ENCODE measurements at regions not wholly inside any gene's neighbourhood (a gene's known extent, or its start where the extent isn't known, plus 50 kb on each side); places are given as distances from the start of the nearest gene placed in this dataset.
"Not testable (repeated sequence)": the region's sequence is repeated elsewhere in the genome, so short reads cannot be mapped to it uniquely, and the experiment has no call there.

- DNase-seq = peak; percentile 7
These were observed 50.7 kb upstream of the DIAPH3 start for GRCh38 chr13:60214213-60215055.

DNA sequence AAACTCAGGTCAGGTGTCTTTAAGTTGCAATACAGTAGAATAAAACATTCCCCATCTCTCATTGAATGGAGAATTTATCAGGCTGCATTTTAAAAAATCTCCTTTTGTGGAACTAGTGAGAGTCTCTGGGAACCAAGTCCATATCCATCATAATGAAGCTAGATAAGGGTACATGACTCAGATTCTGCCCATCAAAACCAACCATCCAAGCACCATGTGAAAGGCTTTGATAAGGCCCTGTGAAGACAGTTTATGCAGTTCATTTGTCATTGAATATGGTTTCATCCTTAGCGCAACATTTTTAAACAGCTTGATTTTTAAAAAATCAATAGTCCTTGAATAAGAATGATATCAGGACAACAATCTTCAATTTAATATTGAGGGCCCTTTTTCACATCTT, 56.3 kb upstream of the DIAPH3 start:
- DNase-seq = no peak

GRCh38 chr13:60221581-60221980, 57.9 kb upstream of the DIAPH3 start:
- DNase-seq = no peak

- DNase-seq = peak; percentile 15
These were observed 62.8 kb upstream of the DIAPH3 start for GRCh38 chr13:60226507-60226906.

- DNase-seq = no peak
These were observed 63.4 kb upstream of the DIAPH3 start for GRCh38 chr13:60227158-60227557.

DNA sequence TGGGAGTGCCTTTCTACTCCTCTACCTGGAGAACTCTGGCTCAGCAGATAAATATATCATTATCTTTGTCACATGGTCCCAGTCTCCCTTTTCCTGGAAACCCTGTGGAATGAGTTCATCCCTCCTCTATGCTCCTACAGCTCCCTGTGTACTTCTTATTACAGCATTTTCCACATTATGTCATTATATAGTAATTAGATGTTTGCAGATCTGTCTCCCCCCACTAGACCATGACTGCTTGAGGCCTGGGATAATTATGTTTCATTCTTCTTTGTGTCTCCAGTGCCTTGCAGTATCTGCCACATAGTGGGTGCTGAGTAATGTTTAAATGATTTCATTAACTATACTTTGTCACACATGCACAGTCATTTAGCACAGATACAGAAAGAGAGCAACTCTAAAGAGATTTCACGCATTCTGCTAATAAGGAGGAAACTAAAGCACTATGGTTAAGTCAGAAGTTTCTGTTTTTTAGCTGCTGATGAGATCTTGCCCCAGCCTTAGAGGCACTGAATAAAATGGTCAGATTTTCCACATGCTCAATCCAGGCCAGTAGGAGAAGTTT, 66.1 kb upstream of the DIAPH3 start:
- DNase-seq = peak; percentile 37

DNA sequence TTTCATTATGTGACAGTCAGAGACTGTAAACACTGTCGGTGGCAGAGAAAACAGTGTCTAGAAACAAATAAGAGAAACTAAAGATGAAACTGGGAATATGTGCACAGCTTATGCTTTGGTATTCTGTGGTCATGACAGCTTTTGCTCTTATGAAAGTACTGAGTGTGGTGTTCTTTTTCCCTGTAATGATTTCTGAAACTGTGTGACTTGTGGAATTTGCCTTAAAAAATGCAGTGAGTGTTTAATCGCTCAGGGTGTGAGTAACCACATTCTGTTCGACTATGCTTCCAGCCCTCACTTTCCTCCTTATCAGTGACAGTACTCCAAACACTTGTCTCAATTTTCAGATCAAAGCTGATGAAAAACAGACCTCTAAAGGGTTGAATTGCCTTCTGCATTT, 66.9 kb upstream of the DIAPH3 start:
- DNase-seq = peak; percentile 47

GRCh38 chr13:60242043-60242595, 78.4 kb upstream of the DIAPH3 start:
- DNase-seq = no peak

DNA sequence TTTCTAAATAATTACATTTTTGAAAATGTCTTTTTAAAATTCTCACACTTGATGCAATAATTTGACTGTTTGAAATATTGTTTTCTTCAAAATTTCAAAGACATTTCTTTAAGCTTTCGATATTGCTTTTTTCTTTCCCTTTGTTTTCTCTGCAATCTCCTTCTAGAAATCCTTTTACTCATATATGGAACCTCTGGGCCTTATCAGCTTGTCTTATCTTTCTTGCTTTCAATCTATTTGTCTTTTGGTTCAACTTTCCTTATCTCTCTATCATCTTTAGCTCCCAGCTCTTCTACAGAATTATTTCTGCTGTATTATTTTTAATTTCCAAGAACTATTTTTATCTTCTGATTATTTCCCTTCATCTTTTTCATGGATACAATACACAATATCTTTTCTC, 80.7 kb upstream of the DIAPH3 start:
- no peak for DNase-seq

DNA sequence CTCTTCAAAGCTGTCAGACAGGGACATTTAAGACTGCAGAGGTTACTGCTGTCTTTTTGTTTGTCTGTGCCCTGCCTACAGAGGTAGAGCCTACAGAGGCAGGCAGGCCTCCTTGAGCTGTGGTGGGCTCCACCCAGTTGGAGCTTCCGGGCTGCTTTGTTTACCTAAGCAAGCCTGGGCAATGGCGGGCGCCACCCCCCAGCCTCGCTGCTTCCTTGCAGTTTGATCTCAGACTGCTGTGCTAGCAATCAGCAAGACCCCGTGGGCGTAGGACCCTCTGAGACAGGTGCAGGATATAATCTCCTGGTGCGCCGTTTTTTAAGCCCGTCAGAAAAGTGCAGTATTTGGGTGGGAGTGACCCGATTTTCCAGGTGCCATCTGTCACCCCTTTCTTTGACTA, 87.7 kb upstream of the DIAPH3 start:
- not testable (repeated sequence) for DNase-seq

- DNase-seq = no peak
These were observed 94.6 kb upstream of the DIAPH3 start for GRCh38 chr13:60258349-60258748.

DNA sequence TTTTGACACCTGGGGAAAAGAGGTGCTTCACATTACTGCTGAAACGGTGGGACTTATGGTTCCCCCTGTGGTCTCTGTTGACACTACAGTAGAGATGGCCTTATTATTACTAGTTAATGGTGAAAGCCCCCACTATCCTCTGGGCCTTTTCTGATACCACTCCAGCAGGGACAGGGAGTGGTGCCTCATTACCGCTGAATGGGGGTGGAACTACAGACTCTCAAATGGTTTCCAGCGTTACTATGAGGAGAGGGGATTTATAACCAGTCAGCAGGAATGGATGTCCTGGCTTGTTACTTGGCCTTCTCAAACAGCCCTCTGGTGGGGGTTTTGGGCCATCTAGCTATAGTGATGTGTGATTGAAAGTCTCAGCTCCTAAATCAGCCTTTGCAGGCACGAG, 96.7 kb upstream of the DIAPH3 start:
- DNase-seq = no peak

DNA sequence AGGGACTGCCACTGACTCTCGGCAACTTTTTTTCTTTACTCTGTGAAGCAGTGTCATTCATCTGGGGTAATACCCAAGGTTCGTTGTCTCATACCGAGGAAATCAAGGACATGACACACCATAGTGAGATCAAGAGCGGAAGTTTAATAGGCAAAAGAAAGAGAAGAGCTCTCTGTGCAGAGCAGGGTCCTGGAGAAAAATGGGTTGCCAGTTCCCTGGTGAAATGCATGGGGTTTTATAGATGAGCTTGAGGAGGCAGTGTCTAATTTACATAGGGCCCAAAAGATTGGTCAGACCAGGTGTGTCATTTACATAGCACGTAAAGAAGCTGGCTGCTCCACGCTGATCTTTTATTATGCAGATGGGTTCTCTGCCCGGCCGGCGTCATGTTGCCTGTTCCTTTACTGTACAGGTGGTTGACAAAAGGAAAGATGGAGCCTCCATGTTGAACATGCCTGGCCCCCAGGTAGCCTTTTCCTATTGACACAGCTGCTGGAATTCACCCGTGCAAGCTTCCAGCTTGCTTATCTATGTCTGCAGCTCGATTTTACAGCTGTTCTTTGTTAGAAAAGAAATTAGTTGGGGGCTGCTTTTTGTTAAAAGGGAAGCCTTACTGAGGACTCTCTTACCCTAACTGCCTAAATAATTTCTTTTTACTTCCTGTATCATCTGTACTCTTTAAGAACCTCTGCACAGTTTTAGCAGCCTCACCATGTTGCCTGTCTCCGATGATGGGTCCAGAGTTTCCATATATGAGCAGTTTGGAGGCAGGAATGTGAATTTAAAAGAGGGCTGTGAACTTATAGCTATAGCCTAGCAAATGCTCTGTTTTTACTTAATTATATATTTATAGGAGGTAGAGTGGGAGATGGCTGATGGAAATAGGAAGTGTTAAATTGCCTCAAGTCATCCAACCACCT, 98.0 kb upstream of the DIAPH3 start:
- no peak for DNase-seq

GRCh38 chr13:60265566-60265965, 101.8 kb upstream of the DIAPH3 start:
- no peak for DNase-seq

DNA sequence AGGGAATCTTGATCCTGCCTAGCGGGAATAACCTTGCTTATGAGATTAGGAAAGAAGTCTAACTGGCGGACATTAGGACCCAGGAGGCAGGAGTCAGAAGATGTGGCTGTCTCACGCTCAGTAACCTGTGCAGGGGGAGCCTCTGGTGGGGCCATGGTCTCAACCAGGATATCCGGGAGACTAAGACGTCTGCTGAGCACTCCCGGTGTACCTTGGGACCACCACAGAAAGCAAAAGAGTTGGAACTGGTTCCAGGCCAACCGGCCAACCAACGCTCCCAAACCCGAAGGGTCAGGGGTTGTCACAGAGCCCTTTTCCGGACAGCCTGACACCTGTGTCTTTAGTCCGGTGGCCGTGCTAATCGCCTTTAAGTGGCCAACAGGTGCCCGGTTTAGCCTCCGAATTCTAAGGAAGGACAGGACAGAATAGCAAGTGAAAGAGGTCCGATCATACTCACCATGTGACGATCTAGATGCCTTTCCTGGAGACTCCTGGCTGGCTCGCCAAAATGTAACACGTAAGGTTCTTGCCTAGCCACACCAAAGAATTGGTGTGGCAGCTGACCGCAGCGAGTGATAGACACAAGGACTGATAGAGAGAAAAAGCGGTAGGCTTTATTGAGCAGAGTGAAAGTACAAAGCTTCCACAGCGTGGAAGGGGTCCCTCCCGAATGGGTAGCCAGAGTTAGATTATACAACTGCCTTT, 103.9 kb upstream of the DIAPH3 start:
- DNase-seq = no peak

DNA sequence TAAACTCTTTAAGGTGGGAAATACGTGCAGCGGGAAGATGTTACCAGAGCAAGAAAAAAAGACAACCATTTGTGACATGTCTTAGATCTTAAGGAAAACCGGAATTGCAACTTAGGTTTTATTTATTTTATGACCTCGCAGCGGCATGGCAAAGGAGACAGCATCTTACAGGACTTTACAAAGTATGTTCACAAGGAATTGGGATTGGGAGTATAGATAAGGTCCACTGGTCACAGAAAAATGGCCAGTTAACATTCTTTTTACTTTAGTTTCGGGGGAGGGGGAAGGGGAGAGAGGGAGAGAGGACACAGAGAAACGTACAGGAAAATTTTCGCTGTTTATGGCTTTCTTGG, 104.5 kb upstream of the DIAPH3 start:
- DNase-seq = no peak

DNA sequence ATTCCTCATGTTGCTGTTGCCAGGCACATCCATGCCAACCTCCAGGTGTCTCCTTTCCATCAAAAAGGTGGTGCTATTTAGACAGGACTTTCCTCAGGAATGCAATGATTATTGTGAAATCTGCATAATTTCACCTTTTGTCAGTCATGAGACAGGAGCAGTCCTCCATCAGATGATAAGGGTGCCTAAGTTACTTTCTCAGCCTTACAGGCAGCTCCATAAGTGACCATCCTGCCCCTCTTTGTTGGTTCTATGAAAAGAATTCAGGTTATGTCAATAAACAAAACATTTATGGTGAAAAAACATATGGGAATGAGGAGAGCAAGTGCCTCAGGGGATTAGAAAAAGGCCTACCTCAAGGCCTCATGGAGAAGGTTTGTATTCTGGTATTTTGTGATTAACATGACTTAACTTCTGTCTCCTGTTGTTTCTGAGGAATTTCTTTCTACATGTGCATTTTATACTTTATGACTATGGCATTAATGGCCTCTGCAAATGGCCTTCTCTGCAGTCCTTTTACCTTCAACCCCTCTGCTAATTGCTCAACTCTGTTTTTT, 110.3 kb upstream of the DIAPH3 start:
- DNase-seq = no peak

GRCh38 chr13:60274655-60275054, 110.9 kb upstream of the DIAPH3 start:
- no peak for DNase-seq

GRCh38 chr13:60275208-60275607, 111.5 kb upstream of the DIAPH3 start:
- DNase-seq = no peak

DNA sequence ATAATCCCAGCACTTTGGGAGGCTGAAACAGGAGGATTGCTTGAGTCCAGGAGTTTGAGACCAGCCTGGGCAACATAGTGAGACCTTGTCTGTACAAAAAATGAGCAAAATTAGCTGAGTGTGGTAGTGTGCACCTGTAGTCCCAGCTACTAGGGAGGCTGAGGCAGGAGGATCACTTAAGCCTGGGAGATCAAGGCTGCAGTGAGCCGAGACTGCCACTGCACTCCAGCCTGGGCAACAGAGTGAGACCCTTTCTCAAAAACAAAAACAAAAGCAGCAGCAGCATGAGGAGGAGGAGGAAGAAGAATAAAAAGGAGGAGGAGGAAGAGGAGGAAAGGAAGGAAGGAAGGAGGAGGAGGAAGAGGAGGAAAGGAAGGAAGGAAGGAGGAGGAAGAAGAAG, 116.5 kb upstream of the TDRD3 start:
- DNase-seq = not testable (repeated sequence)

DNA sequence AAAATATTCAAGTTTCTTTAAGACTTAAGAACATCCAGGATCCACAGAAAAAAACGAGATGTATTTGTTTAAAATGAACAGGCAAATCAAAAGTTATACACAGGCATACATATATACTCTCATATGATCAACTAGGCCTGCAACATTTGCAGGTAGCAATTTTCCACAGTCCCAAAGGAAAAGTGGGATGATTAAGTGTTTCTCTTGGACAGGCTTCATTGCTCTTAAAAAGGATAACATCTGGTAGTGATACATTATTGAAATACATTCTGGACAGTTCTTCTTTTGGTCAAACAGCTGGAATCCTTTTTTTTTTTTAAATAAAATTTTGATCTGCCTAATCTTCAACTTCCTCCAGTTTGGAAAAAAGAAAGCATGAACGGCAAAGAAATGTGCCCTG, 114.8 kb upstream of the TDRD3 start:
- DNase-seq = peak; percentile 10

GRCh38 chr13:60282708-60283107, 114.3 kb upstream of the TDRD3 start:
- no peak for DNase-seq
